ENCODE measurements at regions not wholly inside any gene's neighbourhood (a gene's known extent, or its start where the extent isn't known, plus 50 kb on each side); places are given as distances from the start of the nearest gene placed in this dataset.

GRCh38 chr7:118028226-118028625 lies 155.0 kb upstream of the CTTNBP2 start:
- TF ChIP-seq CTCF (IDR thresholded peaks at IDR 0.05; ENCODE audit: insufficient read depth, low read length, poor library complexity, severe bottlenecking) (no peak), EZH2phosphoT487 (conservative IDR thresholded peaks at IDR 0.05; ENCODE audit: low read length) (no peak)
